Heart right ventricle (tissue), 16 donors: ENCODE measurements at regions not wholly inside any gene's neighbourhood (a gene's known extent, or its start where the extent isn't known, plus 50 kb on each side); places are given as distances from the start of the nearest gene placed in this dataset.

Experiments
- ATAC-seq, 8 donors: fragments of 200-7000 bp; cut with Tn5 transposase; one replicate each; pipeline ENCODE4 v1.9.1; 2020; ENCODE audit warnings: mild to moderate bottlenecking in 8 of 8, moderate library complexity in 8 of 8, moderate number of reproducible peaks in 1 of 8
- DNase-seq, 2 donors: peaks; one replicate each; pipeline ENCODE4 v3.0.0-alpha.2; 2020
- H3K27ac ChIP-seq, 10 donors: fragments of 200-600 bp; sonication (generic) in 2 of 10; one replicate each; pipeline versions ENCODE4 v1.5.0 to v1.8.0; 2020 to 2022; ENCODE audit warnings: mild to moderate bottlenecking in 3 of 10
- H3K27me3 ChIP-seq, 7 donors: fragments of 200-600 bp; one replicate each; pipeline ENCODE4 v1.8.0; 2021 to 2022; ENCODE audit warnings: mild to moderate bottlenecking in 2 of 7
- H3K36me3 ChIP-seq, 9 donors: fragments of 200-600 bp; sonication (generic) in 1 of 9; one replicate each; pipeline versions ENCODE4 v1.5.0 to v1.8.0; 2020 to 2022; ENCODE audit warnings: mild to moderate bottlenecking in 2 of 9
- H3K4me1 ChIP-seq, 9 donors: fragments of 200-600 bp; sonication (generic) in 1 of 9; one replicate each; pipeline versions ENCODE4 v1.5.0 to v1.8.0; 2020 to 2022; ENCODE audit warnings: mild to moderate bottlenecking in 4 of 9
- H3K4me3 ChIP-seq, 10 donors: fragments of 200-600 bp; sonication (generic) in 2 of 10; one replicate each; pipeline versions ENCODE4 v1.5.0 to v1.8.0; 2020 to 2022; ENCODE audit warnings: mild to moderate bottlenecking in 7 of 10, moderate library complexity in 2 of 10
- H3K9me3 ChIP-seq, 11 donors: fragments of 200-600 bp in 10 of 11; sonication (generic) in 2 of 11; one replicate each; pipeline versions ENCODE4 v1.5.0 to v1.8.0; 2013 to 2022; ENCODE audit warnings: mild to moderate bottlenecking in 2 of 11, control low read depth in 1 of 11, moderate library complexity in 1 of 11
- CTCF ChIP-seq, 9 donors: fragments of 200-600 bp; sonication (generic) in 2 of 9; IDR thresholded peaks; one replicate each; pipeline versions ENCODE4 v1.5.0 to v1.8.0; 2021 to 2022; ENCODE audit warnings: antibody characterized with exemption in 9 of 9, mild to moderate bottlenecking in 5 of 9, moderate library complexity in 1 of 9
- WGBS, 2 donors: extraction: QIAGEN DNeasy Blood & Tissue Kit; methylation state at CpG; one replicate each; pipeline ENCODE4 v1.1.7; 2013; ENCODE audit warnings: inconsistent platforms in 1 of 2; 5-methylcytosine and 5-hydroxymethylcytosine counted together
- intact Hi-C, 10 donors: fragments of 100-400 bp; cut with DNase I; formaldehyde crosslinking; loops; one replicate each; pipeline versions ENCODE4 v1.11.1 to v1.14.2; 2022
- donor health status: Arrhythmogenic right ventricular cardiomyopathy.
- donor health status: ischemic (EF 13 %, LVEDD 7.1; RV severe dilation, severe dysfunction).
- donor health status: healthy with polysubstance abuse.
- donor health status: DM: no; HTN: yes; CAD: no.
- donor health status: DM: no; HTN: no; CAD: no.
- donor health status: ischemic (EF 25% LVEDD 6.9; RV normal size, moderate dysfunction).
- donor health status: ischemic (EF 25% LVEDD 5.7; RV mildly dilated, moderate dysfunction).
- donor health status: healthy.
- donor health status: DM: yes; HTN: yes; CAD: no.
- donor health status: Ischemic cardiomyopathy.
- donor health status: ischemic (EF 35%, LVEDD 5.7; RV mildly dilated, moderate dysfunction).
- donor health status: nonischemic (EF 11% LVEDD 7.7; RV severe dilation, severe dysfunction).
- donor health status: DM: yes; HTN: yes; CAD: no.
- donor health status: PGD.
- donor health status: ischemic (EF 29% LVEDD 5.4; RV normal size, mild dysfunction).
- donor health status: nonischemic (EF 23%, LVEDD 6.1; RV moderate dilation, normal function).

GRCh38 chr2:70374616-70375015, 72.7 kb upstream of the FAM136A start:
- H3K9me3 ChIP-seq = peaks cover 0 to 13% (median 0%) of the 10 kb centered on the region in 11 donors
- no peak for TF ChIP-seq CTCF (IDR thresholded peaks at IDR 0.05)
- no peak overlapping the region for H3K4me3 ChIP-seq
- WGBS, 2 donors = 71% methylated on average over 2 of the region's 2 CpGs
- DNase-seq (no peak), ATAC-seq (no peak)
- H3K27me3 ChIP-seq = peaks cover 0 to 4% (median 0%) of the 10 kb centered on the region in 7 donors
- no peak overlapping the region for H3K27ac ChIP-seq
- H3K36me3 ChIP-seq = no peaks in the 10 kb centered on the region
- no peaks in the 10 kb centered on the region for H3K4me1 ChIP-seq
- intact Hi-C loops = loop anchor here in 1 of 10 donors (5.0 kb wide), 1 partner anchor 137 kb away; no protein-coding TSS in a partner anchor

- DNase-seq (no peak), ATAC-seq (no peak)
- no peak for TF ChIP-seq CTCF (IDR thresholded peaks at IDR 0.05)
- Histone ChIP-seq H3K27me3 (no peaks in the 10 kb centered on the region), H3K27ac (no peak overlapping the region), H3K4me1 (no peaks in the 10 kb centered on the region), H3K9me3 (peaks cover 0 to 13% (median 0%) of the 10 kb centered on the region in 11 donors), H3K36me3 (no peaks in the 10 kb centered on the region), H3K4me3 (no peak overlapping the region)
- intact Hi-C loops = loop anchor here in 1 of 10 donors (5.0 kb wide), 1 partner anchor 134 kb away; no protein-coding TSS in a partner anchor
- 62 to 64% methylated on average over 3 of the region's 3 CpGs for WGBS, 2 donors
Measured at GRCh38 chr2:70371753-70372152, 69.9 kb upstream of the FAM136A start.

GRCh38 chr2:70369082-70369481, 67.2 kb upstream of the FAM136A start:
- peaks cover 0 to 13% (median 0%) of the 10 kb centered on the region in 11 donors for H3K9me3 ChIP-seq
- 48 to 51% methylated on average over 5 of the region's 5 CpGs for WGBS, 2 donors
- no peak for TF ChIP-seq CTCF (IDR thresholded peaks at IDR 0.05)
- no peaks in the 10 kb centered on the region for H3K36me3 ChIP-seq
- DNase-seq = no peak
- H3K4me3 ChIP-seq = no peak overlapping the region
- ATAC-seq = no peak
- H3K27me3 ChIP-seq = no peaks in the 10 kb centered on the region
- intact Hi-C loops = no loop called here
- no peaks in the 10 kb centered on the region for H3K4me1 ChIP-seq
- H3K27ac ChIP-seq = no peak overlapping the region

GRCh38 chr2:70368545-70368944, 66.7 kb upstream of the FAM136A start:
- Histone ChIP-seq H3K4me3 (no peak overlapping the region), H3K36me3 (no peaks in the 10 kb centered on the region), H3K9me3 (peaks cover 0 to 10% (median 0%) of the 10 kb centered on the region in 11 donors), H3K27ac (no peak overlapping the region), H3K27me3 (no peaks in the 10 kb centered on the region), H3K4me1 (no peaks in the 10 kb centered on the region)
- no peak for ATAC-seq
- WGBS, 2 donors = 79 to 90% methylated on average over 4 of the region's 4 CpGs
- no peak for TF ChIP-seq CTCF (IDR thresholded peaks at IDR 0.05)
- DNase-seq = no peak
- intact Hi-C loops = no loop called here
